SK-N-MC (cell line): ENCODE measurements at regions not wholly inside any gene's neighbourhood (a gene's known extent, or its start where the extent isn't known, plus 50 kb on each side); places are given as distances from the start of the nearest gene placed in this dataset.

Experiments used
- EZH2 ChIP-seq: fragments of 200-600 bp; sonication (generic); IDR thresholded peaks from one replicate; pipeline ENCODE4 v1.6.1; 2017; ENCODE audit warnings: antibody characterized with exemption
- FOXP2 ChIP-seq: optimal IDR thresholded peaks from 2 replicates; pipeline ENCODE3; 2011; ENCODE audit warnings: mild to moderate bottlenecking, moderate library complexity; ENCODE audit not compliant: insufficient read depth; ENCODE audit errors: extremely low read length, control extremely low read depth
- POLR2AphosphoS5 ChIP-seq: IDR thresholded peaks from 2 replicates; pipeline ENCODE4 v1.6.1; 2012; ENCODE audit warnings: mild to moderate bottlenecking, low read depth, low read length, borderline replicate concordance

DNA sequence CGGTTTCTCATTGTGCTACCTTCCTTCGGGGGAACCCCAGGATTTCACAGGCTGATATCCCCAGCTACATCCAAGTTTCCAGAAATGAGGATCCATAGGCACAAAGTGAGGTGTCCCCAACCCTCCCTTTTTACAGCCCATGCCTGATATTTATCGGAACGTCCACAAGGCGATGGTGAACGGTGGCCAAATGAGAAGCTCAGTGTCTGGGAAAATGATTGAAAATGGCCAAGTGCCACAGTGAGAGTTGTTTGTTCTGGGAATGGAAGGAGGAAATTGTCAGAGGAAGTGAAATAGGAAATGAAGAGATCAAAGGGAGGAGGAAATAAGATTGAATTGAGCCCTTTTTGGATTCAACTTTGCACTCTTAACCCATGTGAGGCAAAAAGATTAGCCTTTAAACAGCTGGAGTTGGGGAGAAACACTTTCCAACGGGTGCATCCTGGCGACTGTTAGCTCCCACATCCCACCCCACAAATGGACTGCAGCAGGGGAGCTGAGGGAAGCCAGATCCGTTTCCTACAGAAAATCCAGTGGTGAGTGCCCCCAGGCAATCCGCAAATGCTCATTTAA lies 294.4 kb upstream of the IRX5 start:
- TF ChIP-seq POLR2AphosphoS5 (no peak), EZH2 (no peak), FOXP2 (no peak)
